KMS-11 (cell line): ENCODE measurements at regions not wholly inside any gene's neighbourhood (a gene's known extent, or its start where the extent isn't known, plus 50 kb on each side); places are given as distances from the start of the nearest gene placed in this dataset.
"Not testable (repeated sequence)": the region's sequence is repeated elsewhere in the genome, so short reads cannot be mapped to it uniquely, and the experiment has no call there.

Experiments used
- H2AFZ ChIP-seq: fragments of 200-600 bp; sonication (generic); 2 replicates; pipeline ENCODE4 v1.6.1; 2016; ENCODE audit warnings: antibody characterized with exemption, mixed run types, low read depth
- H3K27ac ChIP-seq: fragments of 200-600 bp; sonication (generic); 2 replicates; pipeline ENCODE4 v1.6.1; 2016; ENCODE audit warnings: mild to moderate bottlenecking, mixed run types
- H3K27me3 ChIP-seq: fragments of 200-600 bp; sonication (generic); 2 replicates; pipeline ENCODE4 v1.6.1; 2017; ENCODE audit warnings: mild to moderate bottlenecking, low read depth, mixed run types, moderate library complexity; ENCODE audit not compliant: insufficient read depth
- H3K36me3 ChIP-seq: fragments of 200-600 bp; sonication (generic); 2 replicates; pipeline ENCODE4 v1.6.1; 2017; ENCODE audit warnings: mild to moderate bottlenecking, mixed run types; ENCODE audit not compliant: insufficient read depth
- H3K4me1 ChIP-seq: fragments of 200-600 bp; sonication (generic); 2 replicates; pipeline ENCODE4 v1.6.1; 2016; ENCODE audit warnings: mild to moderate bottlenecking, low read depth, mixed run types; ENCODE audit not compliant: poor library complexity, severe bottlenecking
- H3K4me2 ChIP-seq: fragments of 200-600 bp; sonication (generic); 2 replicates; pipeline ENCODE4 v1.7.0; 2016; ENCODE audit warnings: mild to moderate bottlenecking, mixed run types
- H3K4me3 ChIP-seq: fragments of 200-600 bp; sonication (generic); IDR thresholded peaks from 2 replicates; pipeline ENCODE4 v1.6.1; 2017; ENCODE audit warnings: low read depth, low read length, mixed read lengths; ENCODE audit not compliant: insufficient read depth
- H3K79me2 ChIP-seq: fragments of 200-600 bp; sonication (generic); 2 replicates; pipeline ENCODE4 v1.6.1; 2016; ENCODE audit warnings: low read depth, mixed run types; ENCODE audit not compliant: insufficient read depth
- H3K9ac ChIP-seq: fragments of 200-600 bp; sonication (generic); 2 replicates; pipeline ENCODE4 v1.6.1; 2016; ENCODE audit warnings: mild to moderate bottlenecking, mixed run types
- H4K20me1 ChIP-seq: fragments of 200-600 bp; sonication (generic); 2 replicates; pipeline ENCODE4 v1.6.1; 2016; ENCODE audit warnings: mild to moderate bottlenecking, mixed run types; ENCODE audit not compliant: insufficient read depth
- CTCF ChIP-seq: fragments of 200-600 bp; sonication (generic); conservative IDR thresholded peaks from 2 replicates; pipeline ENCODE4 v1.6.1; 2017; ENCODE audit warnings: low read depth, mild to moderate bottlenecking, antibody characterized with exemption, low read length, moderate library complexity, mixed read lengths

DNA sequence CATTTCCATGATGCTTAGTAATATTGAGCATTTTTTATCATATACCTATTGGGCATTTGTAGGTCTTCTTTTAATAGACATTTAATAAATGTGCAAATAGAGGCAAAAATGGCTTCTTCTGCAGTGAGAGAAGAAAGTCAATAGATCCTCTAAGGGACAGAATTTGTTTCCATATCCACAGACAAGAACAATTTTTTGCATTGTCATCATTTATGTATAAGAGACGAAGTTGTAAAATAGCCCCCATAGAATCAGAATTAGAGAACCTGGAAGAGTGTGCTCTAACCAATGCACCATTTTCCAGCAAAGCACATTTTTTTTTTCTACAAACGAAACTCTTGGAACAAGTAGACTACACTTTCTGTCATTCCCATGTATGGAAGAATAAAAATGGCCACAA is 365.1 kb upstream of the PDE3A start:
- Histone ChIP-seq H3K27ac (no peak overlapping the region), H3K79me2 (no peaks in the 10 kb centered on the region), H3K4me1 (no peaks in the 10 kb centered on the region), H3K36me3 (no peaks in the 10 kb centered on the region), H2AFZ (no peak overlapping the region), H3K4me2 (no peak overlapping the region), H3K27me3 (no peaks in the 10 kb centered on the region), H3K4me3 (no peak overlapping the region), H4K20me1 (no peaks in the 10 kb centered on the region), H3K9ac (no peak overlapping the region)
- TF ChIP-seq CTCF, result no peak

GRCh38 chr12:20004952-20005351 is 363.4 kb upstream of the PDE3A start:
- H3K79me2 ChIP-seq, result no peaks in the 10 kb centered on the region
- H3K4me1 ChIP-seq, result no peaks in the 10 kb centered on the region
- H3K4me3 ChIP-seq, result no peak overlapping the region
- H3K4me2 ChIP-seq, result no peak overlapping the region
- no peak overlapping the region for H3K9ac ChIP-seq
- TF ChIP-seq CTCF, result no peak
- H3K36me3 ChIP-seq, result no peaks in the 10 kb centered on the region
- H3K27ac ChIP-seq, result no peak overlapping the region
- no peaks in the 10 kb centered on the region for H4K20me1 ChIP-seq
- H3K27me3 ChIP-seq, result no peaks in the 10 kb centered on the region
- H2AFZ ChIP-seq, result no peak overlapping the region

GRCh38 chr12:20006871-20007730 is 361.2 kb upstream of the PDE3A start:
- Histone ChIP-seq H2AFZ (no peak overlapping the region), H3K36me3 (no peaks in the 10 kb centered on the region), H3K4me2 (no peak overlapping the region), H3K79me2 (no peaks in the 10 kb centered on the region), H3K4me1 (no peaks in the 10 kb centered on the region), H3K4me3 (no peak overlapping the region), H3K27me3 (no peaks in the 10 kb centered on the region), H4K20me1 (no peaks in the 10 kb centered on the region), H3K27ac (no peak overlapping the region), H3K9ac (no peak overlapping the region)
- no peak for TF ChIP-seq CTCF

- H3K9ac ChIP-seq, H3K27me3 ChIP-seq, H4K20me1 ChIP-seq, H3K4me2 ChIP-seq, H3K27ac ChIP-seq, H3K4me1 ChIP-seq, H3K36me3 ChIP-seq, H2AFZ ChIP-seq, H3K79me2 ChIP-seq, H3K4me3 ChIP-seq: not testable (repeated sequence)
Observed at GRCh38 chr12:20009965-20010364, 358.4 kb upstream of the PDE3A start.

DNA sequence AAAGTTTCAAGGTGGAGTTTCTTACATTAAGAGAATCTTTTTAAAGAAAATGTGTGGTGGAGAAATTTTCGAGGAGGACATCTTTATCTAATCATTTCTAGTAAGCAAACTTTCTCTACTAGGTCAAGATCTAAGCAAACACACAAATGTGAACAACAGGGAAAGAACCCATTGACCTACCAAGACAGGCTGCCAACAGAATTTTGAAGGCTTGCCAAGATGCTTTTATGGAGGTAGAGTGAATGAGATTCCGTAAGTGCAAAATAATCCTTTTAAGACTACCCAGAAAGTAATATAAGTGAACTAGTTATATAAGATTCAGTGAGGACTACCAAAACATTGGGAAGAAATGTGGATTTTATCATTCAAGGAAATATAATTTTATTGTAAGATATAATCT is 357.1 kb upstream of the PDE3A start:
- H3K9ac ChIP-seq, result no peak overlapping the region
- H3K4me2 ChIP-seq, result no peak overlapping the region
- no peaks in the 10 kb centered on the region for H3K36me3 ChIP-seq
- H3K4me1 ChIP-seq, result no peaks in the 10 kb centered on the region
- no peaks in the 10 kb centered on the region for H3K27me3 ChIP-seq
- H2AFZ ChIP-seq, result no peak overlapping the region
- H3K4me3 ChIP-seq, result no peak overlapping the region
- no peaks in the 10 kb centered on the region for H4K20me1 ChIP-seq
- TF ChIP-seq CTCF, result no peak
- H3K27ac ChIP-seq, result no peak overlapping the region
- H3K79me2 ChIP-seq, result no peaks in the 10 kb centered on the region
